CD4-positive, alpha-beta T cell treated with Interleukin-17A for 1 hour (primary cell): ENCODE measurements at regions not wholly inside any gene's neighbourhood (a gene's known extent, or its start where the extent isn't known, plus 50 kb on each side); places are given as distances from the start of the nearest gene placed in this dataset.

ENCODE experiments used
- DNase-seq: peaks from one replicate; pipeline ENCODE4 v3.0.0-alpha.2; 2020

DNA sequence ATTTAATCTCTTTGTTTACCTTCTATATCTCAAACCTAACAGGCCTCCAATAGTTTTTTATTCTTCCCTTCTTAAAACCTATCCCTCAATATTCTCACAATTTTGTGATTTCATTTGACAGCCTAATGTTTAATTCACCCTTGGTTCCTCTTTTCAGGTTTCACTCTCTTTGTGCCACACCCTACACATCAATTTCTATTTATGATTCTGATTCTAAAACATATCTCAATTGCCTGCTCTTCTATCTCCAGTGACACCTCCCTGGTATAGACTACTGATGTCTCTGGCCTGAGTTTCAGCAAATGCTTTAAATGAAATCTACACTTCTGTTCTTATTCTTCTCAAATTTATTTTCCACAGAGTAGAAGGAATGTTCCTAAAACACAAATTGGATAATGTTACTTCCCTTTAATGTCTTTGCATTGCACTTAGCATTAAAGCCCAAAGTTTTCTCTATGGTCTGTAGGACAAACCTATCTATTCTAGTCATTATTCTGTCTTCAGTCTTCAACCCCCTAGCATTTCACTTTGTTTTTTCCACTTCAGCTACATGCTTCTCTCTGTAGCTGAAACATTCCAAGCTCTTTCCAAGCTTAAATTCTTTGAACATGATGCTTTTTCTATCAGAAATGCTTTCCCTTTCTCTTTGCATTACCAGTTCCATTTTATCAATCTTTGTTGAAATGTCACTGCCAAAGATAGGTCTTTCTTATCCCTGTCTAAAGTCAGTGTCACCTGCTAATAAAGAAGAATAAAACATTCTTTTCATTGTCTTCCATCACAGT, 622.0 kb downstream of the CENPC start:
- DNase-seq = no peak

DNA sequence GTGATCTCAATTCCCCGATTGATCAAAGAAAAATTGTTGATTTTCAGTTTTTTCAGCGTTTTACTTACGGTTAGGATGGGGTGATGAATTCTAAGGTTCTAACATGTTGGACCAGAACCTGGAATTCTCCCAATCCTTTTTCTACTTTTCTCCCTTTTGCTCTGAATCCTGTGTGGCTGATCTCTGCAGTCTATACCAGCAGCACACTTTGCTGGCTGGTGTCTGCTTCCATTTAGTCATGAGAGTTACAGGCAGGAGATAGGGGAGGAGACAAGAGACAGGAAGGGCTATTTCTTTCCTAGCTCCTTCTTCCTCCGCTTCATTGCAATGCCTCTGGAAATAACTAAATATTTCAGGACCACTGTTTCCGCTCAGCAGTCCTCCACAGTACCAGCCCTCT, 623.9 kb downstream of the CENPC start:
- DNase-seq = no peak

DNA sequence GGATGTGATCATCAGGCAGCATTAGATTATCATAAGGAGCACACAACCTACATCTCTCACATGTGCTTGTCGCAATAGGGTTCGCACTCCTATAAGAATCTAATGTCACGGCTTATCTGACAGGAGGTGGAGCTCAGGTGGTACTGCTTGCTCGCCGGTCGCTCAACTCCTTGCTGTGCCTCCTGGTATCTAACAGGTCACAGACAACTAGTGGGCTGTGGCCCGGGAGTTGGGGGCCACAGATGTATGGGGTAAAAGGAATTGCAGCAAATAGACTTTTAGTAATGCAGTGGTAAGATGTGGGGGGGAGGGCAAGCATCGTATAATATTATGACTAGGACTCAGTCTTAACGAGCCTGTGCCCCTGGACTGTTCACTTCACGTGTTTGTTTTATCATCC, 624.8 kb downstream of the CENPC start:
- DNase-seq = no peak

DNA sequence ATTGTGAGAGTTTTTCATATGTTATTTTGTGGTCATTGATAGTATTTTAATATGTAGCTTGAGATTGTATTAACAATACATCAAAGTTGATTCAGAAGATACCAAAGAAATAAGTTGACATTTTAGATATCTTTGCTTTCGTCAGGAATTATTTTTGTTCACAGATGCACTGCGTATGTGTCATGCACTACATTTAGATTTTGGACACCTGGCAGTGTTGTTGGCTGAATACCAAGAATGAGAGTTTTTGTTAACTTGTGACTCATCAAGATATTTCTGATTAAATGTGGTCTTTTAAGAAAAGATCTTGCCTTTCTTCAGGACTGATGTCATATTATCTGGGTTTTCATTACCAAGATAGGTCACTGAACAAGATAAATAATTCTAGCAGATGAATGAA, 633.4 kb downstream of the CENPC start:
- DNase-seq = no peak

DNA sequence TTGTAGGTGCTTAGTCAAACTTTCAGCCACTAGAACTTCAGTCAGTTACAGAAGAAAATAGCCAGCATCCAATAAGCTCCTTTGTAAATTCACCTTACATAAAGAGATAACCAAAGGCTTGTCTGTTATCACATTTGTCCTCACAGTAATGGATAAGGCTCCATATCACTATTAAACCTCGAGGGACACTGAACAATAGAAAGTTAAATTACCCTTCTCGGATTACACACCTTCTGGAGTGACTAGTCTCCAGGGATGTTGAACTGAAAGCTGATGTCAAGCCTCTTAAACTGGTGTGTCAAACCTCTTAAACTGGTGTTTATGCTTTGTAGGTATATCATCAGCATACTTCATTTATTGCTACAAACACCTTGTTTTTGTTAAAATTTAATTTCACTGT, 639.0 kb downstream of the CENPC start:
- DNase-seq = no peak

DNA sequence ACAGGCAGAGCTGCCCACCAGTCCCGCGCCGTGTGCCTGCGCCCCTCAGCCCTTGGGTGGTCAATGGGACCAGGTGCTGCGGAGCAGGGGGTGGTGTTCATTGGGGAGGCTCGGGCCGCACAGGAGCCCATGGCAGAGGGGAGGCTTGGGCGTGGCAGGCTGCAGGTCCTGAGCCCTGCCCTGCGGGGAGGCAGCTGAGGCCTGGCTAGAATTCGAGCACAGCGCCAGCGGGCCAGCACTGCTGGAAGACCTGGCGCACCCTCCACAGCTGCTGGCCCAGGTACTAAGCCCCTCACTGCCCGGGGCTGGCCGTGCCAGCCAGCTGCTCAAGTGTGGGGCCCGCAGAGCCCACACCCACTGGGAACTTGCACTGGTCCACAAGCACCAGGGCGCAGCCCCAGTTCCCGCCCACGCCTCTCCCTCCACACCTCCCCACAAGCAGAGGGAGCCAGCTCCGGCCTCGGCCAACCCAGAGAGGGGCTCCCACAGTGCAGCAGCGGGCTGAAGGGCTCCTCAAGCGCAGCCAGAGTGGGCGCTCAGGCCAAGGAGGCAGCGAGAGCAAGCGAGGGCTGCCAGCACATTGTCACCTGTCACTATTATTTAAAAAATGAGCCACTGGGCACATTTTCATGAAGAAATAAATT, 645.8 kb downstream of the CENPC start:
- DNase-seq = no peak

DNA sequence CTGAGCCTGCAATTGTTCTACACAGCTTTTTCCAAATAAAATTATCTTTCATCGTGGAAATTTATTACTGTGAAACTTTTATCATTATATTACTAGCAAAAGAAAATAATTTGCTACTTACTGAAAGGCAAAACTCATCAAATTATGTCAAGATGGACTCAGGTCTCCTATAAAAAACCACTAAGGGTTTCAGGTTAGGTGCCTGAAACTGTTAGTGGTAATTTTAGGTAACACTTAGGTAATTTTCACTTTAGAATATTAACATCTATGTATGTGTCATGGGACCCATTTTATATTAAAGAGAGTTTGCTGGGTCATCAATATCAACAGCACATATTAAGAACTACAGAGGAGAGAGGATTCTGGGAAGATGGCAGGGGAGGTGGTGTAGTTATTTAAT, 651.5 kb downstream of the CENPC start:
- no peak for DNase-seq

DNA sequence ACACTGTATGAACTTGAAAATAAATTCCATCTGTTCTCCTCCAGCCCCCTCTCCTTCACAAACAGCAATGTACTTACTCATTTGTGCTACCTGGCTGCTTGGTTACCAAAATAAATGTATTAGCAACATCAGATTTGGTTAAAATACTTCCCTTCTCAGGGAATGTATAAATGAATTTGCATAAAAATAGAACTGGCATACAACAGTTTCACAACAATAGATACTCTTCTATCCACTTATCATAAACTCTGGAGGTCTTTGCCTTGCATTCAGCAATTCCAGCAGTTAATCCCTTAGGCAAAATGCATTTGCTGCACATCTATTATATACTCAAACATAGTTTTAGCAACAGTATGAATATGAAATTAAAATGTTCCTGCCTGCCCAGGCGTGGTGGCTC, 658.2 kb downstream of the CENPC start:
- DNase-seq = no peak

DNA sequence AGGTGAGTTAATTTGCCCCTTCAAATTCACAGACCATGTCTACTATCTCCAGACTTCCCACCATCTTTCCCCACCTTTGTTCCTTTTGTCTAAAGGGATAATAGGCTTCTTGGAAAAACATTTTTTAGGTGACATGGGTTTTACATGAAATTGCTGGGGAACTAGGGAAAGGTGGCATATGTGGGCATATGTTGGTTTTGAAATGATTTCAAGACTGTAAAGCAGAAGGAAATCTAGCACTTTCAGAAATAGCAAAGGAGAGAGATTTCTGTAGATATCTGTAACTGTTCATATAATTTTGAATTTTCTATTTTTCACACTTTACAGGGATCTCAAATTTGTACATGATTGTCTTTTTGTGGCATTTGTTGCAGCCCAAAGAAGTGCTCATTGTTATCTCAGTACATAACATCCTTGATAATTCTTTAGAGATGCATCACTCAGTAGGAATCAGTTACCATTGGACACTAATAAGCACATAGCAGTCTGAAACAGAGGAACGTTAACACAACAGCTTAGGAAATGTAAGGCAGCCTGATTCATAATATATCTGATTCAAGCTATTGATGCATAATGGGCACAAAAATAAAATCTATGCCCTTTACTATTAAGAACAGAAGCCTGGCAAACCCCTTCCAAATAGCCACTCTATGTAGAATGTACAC, 659.7 kb downstream of the CENPC start:
- no peak for DNase-seq

DNA sequence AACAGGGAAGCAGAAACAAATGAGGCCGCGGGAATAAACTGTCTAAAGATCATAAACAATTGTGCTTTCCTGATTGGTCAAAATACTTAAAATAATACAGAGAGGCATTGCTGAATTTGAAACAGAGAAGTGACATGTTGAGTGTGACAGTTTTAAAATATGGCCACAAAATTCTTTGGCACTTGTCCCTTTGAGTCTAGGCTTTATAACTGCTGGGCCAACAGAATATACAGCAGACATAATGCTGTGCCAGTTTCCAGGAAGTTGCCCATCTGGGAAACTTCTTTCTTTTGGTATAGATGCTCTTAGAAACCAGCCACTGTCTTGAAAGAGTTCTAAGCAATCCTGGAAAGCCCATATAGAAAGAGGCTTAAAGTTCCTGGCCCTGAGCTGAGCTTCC, 668.4 kb downstream of the CENPC start:
- no peak for DNase-seq

DNA sequence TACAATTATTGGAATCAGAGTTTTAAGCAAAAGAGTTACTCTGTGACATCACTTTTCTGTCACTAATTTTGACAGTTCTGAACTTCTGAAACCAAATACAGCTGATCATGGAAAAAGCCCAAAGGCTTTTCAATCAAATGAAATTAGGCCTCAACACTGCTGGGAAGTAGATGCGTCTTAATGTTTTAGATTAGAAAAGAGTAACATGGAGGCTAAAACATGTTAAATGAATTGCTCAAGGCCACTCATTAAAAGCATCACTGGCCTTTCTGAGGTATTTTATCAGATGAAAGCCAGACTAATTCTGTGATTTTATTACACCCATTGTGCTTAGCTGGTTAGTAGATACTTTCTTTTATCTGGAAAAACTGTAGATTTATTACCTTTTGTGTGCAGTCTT, 672.6 kb downstream of the CENPC start:
- DNase-seq = no peak

DNA sequence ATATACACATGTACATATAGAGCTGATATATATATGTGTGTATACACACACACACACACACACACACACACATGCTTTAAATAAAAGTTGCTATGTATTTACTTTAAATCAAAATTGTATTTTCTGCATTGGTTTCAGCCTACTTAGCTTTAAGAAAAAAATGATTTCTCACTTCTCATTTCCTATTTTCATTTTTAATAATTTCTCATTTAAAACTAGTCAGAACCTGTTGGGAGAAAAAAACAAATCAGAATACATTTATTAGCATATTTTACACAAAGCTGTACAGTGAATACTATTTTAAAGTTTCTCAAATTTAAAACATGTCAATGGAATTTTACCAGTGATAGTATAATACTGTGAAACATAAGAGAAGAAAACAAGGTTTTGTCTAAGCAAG, 681.8 kb downstream of the CENPC start:
- DNase-seq = no peak

DNA sequence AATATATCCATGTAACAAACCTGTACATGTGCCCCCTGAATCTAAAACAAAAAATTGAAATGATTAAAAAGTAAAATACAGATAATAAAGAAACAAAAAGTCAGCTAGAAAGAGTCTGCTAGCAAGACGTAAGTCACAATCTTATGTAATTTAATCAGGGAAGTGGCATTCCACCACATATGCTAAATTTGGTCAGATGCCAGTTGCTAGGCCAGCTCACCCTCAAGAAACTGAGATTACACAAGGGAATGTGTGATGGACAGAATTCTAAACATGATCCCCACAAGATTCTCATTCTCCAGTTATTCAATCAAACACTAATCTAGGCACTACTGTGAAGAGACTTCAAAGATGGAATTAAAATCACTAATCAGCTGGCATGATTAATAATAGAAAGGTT, 689.3 kb downstream of the CENPC start:
- DNase-seq = no peak

DNA sequence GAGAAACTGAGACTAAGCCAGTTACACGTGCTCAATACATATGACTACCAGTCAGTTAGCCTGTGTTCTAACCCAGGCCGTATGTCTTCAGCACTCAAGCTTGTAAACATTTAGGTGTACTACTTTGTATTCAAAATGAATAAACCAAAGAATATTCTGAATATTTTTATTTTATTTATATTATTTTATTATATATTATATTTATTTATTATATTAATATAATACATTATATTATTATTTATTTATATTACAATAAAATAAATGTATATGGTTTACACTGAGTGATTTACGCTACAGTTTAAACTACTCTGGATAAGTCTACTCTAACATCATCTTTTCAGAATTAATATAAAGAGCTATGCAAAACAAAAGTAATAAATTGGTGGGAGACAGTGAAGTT, 691.5 kb downstream of the CENPC start:
- no peak for DNase-seq

DNA sequence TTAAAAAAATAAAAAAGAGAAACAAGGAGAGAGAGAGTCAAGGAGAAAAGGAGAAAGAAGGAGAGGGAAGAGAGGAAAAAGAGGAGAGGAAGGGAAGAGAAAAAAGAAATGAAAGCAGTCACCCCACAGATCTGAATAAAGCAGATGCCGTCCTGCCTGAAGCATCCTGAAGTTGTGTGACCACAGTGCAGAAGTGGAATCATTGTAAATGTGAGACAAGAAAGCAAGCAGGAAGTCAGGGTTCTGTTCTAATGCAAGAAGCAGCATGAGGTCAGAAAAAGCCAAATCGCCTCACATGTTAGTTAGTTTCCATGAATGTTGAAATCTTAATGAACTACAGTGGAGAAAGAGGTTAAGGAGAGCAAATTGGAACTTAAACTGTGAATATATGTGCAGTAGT, 692.5 kb downstream of the CENPC start:
- DNase-seq = no peak

DNA sequence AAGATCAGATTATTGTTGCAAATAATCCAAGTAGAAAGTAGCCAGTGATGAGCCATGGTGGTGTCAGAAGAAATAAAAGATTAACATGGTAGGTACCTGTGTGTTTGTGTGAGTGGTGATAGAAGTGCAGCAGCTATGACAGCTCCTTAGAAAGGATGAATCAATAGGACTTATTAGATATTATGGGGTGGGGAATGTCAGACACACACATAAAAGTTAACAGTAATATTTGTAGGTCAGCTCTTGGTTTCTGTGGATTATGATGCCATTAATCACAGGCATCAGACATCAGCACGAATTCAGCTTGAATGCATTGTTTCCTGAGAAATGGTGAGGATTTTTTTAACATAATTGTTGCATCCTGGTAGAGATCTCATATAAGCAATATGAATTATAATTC, 695.7 kb downstream of the CENPC start:
- DNase-seq = no peak

DNA sequence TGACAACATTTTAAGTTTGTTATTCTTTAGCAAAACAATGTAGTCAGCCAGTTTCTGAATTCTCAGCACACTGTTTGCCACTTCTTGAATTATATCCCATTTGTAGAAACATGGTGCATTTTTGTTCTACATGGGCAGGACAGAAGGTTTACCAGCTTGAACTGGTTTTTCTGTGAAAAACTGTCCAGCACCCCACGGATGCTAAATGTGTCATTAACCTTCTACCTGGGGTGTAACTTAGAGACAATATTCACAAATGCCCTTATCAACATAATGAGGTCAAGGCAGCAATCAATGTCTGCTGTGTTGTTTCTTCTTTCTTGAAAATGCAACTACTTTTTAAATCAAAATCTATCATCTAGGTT, 702.6 kb downstream of the CENPC start:
- DNase-seq = no peak

DNA sequence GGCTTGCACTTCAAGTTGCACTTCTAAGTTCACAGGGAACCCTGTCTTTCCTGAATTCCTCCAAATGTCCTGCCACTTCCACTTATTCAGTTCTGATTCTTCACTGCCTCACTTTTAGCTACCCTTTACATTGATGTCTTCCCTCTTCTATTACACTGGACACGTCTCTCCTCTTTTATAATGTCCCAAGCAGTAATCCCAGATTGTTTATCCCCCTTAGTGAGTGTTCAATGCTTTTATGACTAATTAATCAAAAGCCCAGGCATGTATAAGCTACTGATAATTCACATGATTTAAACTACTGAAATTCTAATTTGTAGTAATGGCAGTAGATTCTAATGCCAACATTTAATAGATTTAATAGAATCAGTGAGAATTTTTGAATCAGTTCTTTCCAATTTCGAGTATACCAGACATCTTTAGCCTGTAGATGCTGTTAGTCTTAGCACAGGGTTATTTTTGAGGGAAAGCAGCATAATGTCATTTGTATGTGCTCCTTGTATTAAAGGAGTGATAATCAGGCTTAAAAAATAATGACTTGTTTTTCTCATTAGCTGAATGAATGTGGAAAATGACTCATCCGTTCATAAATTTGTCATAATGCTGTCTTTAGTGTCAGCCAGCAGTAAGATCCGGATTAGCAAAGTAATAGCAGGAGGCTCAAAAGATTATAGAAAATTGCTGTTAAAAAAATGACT, 703.1 kb downstream of the CENPC start:
- DNase-seq = no peak

DNA sequence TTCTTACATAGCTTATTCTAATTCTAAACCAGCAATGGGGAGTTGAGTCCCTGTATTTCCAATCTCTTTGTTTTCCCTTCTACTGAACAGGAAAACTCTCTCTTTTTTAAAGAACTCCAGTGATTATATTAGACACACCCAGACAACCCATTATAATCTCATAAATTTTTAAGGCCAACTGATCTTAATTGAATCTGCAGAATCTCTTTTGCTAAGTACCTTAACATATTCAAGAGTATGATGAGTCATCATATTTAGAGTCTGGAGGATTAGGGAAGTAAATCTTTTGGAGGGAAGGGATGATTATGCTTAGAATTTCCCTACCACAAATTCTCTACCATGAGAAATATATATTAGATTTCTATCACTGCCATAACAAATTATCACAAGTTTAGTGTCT, 705.1 kb downstream of the CENPC start:
- no peak for DNase-seq

DNA sequence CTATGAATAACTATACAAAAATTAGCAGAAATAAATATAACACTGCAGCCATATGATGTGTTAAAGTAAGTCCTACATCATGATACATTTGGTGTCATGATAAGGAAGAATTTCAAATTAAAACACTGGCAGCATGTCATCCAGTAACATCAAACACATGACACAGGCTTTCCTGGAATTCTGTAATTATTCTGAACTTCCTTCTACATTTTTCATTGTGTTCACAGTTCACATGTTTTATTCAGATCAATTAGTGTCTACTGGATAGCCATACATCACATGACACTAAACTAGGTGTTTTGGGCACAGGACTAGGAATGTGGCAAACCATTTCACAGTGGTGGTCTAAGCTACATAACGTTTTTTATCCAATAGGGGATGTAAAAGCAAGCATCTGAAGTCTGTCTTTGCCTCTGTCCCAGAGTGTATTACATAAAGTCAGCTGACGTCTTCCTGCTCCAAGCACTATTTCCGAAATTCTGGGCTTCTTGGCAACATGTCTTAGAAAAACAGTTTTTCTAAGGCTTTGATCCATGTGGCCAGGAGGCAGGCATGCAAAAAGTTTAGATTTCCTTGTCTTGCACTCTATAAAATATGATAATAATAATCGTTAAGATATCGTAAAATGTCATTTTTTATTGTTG, 707.9 kb downstream of the CENPC start:
- DNase-seq = no peak

DNA sequence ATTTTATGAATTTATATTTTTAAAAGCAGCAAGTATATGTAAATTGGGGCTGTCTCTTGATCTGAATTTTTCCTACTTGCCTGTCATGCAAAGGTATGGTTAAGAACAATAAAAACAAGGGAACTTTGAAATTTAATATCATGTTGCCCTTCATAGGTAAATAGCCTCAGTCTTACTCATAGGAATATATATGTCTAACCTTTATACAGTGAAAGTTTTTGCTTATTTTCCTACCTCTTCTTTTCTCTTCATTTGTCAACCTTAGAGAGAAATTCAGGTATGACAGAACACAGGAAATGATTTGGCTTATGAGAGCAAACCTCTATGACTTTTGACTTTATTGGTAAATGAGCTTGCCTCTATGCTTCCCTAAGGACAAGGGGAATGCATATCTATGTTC, 716.0 kb downstream of the CENPC start:
- no peak for DNase-seq

DNA sequence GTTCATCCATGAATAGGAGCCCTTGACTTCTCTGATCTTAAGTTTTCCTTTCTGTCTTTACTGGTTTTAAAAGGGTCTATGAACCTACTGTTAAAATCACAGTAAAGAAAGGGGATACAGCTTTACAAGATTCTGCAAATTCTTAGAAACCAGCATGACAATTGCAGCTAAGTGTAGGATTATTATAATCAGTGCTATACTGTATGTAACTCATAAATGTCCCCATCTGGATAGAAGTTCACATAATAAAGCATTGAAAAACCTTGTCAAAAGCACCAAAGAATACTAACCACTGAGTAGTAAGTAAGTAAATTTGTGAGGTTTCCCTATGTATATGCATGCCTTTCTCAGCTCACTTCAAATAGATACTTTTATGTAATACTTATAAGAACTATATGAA, 724.6 kb downstream of the CENPC start:
- no peak for DNase-seq

DNA sequence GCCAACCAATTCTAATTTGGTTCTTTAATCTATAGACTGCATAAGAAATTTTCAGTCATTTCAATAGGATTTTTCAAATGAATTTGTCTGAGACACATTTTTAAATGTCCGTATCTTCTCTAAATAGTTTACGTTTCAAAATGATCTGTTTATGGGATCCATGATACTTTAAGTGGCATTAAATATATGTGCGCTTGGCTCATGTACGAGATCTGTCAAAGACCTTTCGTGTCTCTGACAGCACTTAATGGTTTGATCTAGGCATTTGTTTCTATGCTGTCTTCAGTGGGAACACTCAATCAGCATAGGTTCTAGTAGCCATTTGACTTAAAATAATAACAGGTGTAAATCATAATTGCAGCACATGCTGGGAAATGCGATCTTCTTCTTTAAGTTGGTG, 731.0 kb downstream of the CENPC start:
- no peak for DNase-seq
